Fibroblast of skin of right biceps (primary cell): ENCODE measurements at regions not wholly inside any gene's neighbourhood (a gene's known extent, or its start where the extent isn't known, plus 50 kb on each side); places are given as distances from the start of the nearest gene placed in this dataset.
"Not testable (repeated sequence)": the region's sequence is repeated elsewhere in the genome, so short reads cannot be mapped to it uniquely, and the experiment has no call there.

Experiments
- DNase-seq: peaks from one replicate; pipeline ENCODE4 v3.0.0-alpha.2; 2013

DNA sequence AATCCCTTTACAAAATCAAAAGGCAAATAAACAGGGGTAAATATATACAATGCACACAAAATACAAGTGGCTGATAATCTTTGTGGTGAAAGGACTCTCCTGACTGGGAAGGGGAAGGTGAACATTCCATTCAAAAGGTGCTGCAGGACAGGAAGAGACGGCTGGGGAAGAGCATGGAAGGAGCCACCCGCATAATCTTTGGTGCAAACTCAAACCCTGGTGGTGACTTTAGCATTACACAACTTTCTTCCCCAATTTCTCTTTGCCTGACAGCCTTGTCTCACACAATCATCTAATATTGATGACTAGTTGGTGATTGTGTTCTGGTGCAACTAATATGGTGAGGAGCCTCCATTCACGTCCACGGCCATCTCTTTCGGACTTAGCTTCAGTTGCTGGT is 117.0 kb upstream of the EGFR start:
- DNase-seq: no peak

DNA sequence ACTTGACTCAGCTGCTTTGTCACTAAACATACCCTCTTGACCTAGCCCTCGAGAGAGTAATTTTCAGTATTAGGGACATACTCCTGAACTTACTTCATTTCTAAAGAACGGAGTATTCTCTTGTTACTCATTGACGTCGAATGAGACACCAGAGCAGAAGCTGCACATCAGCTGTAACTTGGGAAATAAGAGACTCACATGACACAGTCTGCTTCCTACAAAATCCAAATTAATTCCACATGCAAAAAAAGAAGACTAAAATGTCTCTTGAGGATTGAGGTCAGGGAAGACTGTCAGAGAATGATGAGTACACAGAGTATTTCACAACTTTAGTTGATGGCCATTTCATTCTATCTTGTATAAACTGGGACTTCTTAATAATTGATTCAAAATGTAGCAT is 114.7 kb upstream of the EGFR start:
- DNase-seq: peak; percentile 98

DNA sequence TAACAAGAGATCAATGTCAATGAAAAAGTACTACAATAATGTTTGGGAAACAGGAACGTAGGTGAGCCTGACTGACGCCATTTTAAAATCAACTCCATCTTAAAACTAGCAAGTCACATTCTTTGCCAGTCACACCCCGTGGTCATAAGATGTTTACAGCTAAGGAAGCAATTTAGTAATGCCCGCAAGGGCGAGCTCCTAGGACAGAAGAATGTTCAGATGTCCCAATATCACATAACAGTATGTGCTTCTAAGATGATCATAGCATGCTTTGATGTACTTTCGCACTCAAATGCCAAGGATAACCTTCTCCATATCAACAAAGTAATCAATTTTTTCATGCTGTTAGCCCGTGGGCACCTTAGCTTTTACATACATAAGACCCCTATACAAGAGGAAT is 113.8 kb upstream of the EGFR start:
- DNase-seq: no peak

DNA sequence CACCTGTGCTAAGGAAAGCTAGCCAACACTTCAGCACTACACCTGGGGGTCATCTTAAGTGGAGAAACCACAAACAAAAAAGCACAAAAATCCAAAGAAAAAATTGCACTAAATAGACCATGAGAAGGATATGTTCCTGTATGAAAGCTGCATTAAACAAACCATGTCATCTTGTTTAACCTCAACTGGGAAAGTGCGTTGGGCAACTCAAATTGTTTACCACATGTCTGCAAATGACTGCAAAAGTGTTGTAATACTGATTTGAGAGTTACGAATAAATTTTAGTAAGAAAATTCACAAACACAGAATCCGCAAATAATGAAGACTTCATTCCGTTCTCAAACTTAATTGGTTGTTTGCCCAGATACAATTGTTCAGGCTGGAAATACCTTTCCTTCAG is 111.9 kb upstream of the EGFR start:
- DNase-seq: no peak

DNA sequence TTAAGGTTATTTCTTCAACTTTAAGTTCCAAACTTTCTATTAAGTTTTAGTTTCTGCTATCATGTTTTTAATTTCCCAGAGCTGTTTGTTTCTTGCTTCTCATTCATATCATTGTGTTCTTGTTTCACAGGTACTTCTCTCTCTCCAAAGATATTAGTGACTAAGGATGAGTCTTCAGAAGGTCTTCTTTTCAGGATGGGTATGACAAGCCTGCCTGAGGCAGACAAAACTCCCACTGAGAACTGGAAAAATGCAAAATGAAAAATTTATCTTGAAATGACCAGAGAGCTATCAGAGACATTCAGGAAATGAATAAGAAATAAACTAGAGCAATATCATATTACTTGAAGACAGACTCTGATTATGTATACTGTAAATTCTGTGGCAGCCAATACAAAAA is 110.8 kb upstream of the EGFR start:
- DNase-seq: no peak

DNA sequence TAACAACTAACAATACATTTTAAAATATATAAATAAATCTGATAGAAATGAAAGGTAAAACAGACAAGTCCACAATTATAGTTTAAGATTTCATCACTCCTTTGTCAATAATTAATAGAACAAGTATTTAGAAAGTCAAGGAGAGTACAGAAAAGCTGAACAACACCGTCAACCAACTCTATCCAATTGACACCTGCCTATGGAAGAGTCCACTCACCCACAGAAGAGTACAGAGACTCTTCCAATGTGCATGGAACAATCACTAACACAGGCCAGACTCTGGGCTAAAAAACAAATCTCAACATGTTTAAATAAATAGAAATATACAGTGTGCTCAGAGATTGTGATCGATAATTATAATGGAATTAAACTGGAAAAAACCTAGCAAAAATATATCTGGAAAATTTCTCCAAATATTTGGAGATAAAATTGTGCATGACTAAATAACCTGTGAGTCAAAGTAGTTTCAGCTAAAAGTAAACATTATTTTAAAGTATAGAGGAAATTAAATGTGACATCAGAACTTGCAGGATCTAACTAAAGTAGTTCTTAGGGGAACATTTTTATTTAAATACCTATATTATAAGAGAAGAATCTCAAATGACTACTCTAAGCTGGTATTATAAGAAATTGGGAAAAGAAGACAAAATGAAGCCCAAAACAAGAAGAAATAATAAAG is 109.9 kb upstream of the EGFR start:
- no peak for DNase-seq

DNA sequence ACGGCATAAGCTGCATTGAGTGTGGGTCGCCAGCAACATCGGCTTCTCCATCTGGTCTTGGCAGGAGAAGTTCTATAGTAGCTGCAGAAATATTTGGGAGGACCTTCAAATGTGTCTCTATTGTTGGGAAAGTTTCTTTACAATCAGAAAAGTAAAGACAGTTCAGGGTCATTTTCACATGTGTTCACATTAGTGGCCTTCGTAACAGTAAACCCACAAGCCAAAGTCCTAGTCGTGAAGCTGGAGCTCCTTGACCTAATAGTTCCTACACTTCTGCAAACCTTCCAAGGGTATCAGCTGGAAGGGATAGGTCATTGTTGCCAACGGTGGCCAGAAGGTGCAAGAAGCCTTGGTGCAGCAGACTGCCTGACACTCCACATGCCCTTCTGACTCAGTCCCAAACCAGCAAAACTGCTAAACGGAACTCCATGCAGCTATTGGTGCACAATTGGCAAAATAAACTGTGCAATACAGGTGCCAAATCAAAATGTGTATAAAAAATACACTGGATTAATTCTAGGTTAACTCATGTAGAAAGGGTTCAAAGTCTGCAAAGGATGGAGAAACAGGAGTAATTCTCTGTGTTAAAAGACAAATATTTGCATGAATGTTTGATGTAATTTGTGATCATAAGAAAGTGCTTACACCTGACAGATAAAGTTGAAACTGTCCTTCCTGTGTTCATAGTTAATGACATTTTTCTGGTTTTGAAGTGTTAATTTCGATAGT is 102.8 kb upstream of the EGFR start:
- no peak for DNase-seq

DNA sequence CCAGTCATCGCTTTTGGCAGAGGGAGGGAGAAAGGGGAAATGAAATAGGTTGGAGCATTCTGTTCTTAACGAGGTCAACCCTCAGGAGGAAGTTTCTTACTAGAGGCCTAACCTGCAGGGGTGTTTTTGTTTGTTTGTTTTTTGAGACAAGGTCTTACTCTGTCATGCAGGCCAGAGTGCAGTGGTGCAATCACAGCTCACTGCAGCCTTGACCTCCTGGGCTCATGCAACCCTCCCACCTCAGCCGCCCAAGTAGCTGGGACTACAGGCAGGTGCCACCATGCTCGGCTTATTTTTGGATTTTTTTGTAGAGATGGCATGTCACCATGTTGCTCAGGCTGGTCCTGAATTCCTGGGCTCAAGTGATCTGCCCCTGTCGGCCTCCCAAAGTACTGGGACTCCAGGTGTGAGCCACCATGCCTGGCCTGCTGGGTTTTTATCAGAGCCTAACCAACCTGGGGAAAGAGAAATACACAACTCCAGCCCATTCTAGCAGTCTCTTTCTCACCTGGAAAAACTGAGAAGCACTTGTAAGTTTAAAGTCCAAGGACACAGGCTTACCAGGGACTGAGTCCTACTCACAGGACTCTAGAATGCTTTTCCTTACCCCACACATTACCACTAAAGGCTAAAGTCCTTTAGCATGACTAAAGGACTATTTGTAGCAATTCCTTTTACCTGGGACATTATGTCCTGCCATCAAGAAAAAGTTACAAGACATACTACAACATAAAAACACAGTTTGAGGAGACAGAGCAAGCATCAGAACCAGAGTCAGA is 101.0 kb upstream of the EGFR start:
- no peak for DNase-seq

DNA sequence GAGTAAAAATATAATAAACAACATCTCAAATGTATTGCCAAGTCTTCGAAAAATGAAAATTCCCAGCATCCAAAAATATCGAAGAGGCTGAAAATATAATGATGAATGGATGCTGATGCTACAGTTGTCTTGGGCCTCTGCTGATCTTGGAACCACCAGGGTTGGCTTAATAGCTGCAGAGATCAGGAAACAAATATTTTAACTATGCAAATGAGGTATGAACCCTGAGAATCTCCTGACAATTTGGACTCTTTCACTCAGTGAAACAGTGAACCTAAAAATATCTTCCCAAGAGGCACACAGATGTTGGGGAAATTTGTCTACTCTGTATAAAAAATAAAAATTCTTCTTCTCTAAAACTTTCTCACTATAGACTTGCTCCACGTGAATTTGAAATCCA is 97.7 kb upstream of the EGFR start:
- DNase-seq: no peak

DNA sequence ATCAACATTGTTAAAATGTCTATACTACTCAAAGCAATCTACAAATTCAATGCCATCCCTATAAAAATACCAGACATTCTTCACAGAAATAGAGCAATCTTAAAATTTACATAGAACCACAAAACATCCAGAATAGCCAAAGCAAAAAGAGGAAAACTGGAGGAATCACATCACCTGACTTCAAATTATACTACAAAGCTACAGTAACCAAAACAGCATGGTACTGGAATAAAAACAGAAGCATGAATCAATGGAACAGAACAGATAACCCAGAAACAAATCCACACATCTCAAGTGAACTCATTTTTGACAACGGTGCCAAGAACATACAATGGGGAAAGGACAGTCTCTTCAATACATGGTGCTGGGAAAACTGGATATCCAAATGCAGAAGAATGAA is 87.3 kb upstream of the EGFR start:
- no peak for DNase-seq

DNA sequence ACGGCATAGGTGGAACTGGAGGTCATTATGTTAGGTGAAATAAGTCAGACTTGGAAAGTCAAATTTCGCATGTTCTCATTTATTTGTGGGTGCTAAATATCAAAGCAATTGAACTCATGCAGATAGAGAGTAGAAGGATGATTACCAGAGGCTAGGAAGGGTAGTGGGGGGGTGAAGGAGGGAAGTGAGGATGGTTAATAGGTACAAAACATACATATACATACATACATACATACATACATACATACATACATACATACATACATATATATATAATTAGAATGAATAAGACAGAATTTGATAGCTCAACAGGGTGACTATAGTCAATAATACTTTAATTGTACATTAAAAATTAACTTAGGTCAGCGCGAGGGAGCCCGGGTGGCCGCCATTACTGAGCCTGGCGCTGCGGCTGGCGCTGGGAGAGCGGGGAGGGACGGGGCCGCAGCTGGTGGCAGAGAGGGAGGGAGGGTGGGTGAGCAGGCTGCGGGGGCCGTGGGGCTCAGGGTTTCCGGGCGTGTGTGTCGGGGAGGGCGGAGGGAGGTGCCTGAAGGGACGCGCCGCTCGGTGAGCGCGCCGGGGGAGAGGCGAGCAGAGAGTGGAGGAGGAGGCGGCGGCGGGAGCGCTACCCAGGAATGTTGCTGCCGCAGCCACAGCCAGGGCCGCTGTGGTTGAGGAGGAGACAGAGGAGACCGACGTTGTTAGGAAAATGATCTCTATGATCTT is 85.8 kb upstream of the EGFR start:
- DNase-seq: peak; percentile 76

DNA sequence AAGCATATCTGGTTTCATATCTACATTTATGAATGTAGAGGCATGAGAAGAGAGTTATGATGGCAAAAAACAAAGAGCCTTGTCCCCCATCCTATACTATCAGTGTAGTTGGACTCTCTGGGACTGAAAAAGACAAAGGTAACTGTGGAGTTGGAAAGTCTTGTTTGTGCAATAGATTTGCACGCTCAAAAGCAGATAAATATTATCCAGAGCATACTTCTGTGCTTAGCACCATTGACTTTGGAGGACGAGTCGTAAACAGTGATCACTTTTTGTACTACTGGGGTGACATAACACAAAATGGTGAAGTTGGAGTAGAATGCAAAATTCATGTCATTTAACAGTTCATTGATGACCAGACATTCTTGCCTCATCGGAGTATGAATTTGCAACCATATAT is 85.2 kb upstream of the EGFR start:
- DNase-seq: no peak

DNA sequence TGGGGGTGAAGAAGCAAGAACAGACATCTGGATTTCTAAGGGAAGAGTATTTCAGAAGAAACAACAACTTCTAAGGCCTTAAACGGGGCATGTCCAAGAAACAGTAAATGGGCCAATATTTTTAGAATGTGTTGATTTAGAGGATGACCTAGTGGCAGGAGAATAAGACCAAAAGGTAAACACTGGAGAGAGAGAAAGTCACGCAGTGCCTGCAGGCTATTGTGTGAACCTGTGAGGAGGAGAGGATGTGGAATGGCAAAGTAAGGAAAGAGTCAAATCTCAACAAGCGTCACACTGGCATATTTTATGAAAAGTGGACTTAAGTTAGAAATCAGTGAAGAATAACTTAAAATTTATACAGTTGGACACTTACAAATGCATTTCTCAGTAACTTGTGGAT is 78.1 kb upstream of the EGFR start:
- DNase-seq: no peak

DNA sequence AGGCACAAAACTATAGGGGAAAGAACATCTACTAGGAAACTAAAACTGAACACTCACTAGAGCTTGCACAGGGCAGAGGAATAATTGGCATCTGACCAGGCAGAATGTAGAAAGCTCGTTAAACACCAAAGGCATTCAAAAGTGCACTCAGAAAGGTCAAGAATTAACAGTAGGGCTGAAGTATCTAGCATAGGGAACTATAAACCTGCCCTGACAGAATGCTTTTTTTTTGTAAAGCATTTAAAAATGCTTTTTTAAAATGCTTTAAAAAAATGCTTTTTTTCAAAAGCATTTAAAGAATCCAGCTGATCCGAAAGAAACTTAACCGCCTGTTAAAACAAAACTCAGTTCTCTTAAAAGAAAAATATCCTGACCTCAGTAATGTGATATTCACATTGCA is 74.6 kb upstream of the EGFR start:
- no peak for DNase-seq

DNA sequence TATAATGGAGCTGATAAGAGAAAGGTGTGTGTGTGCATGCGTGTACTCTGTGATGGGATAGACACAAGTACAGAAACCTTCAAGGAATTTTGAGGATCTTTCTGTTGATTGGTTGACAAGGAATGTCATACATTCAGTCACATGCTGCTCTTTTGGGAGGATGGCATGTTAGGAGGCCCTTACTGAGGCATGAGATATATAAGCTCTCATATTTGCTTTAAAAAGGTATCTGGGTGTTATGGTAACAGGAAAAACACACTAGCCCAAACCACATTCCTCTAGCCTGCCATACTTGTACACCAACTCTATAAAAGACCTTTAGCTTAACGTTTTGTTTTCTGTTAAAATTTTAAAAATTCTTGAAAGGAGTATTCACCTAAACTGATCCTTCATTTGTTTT is 72.5 kb upstream of the EGFR start:
- DNase-seq: no peak

DNA sequence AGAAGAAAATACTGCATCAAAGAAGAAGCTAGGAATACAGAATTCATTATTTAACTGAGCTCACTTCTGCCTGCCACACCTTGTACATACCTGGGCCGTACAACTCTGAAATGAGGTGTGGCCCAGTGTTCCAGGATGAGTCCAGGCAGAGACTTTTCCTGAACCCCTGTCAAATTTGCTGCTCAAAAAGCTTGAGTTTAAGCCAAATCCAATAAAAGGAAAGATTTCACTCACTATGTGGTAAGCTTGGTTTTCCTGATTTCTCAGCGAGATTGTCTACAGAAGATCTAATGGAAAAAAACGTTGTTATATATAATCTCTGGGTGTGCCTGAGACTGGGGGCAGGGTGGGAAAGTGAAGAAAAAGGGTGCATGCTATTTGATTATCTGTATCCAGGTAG is 72.1 kb upstream of the EGFR start:
- DNase-seq: no peak

DNA sequence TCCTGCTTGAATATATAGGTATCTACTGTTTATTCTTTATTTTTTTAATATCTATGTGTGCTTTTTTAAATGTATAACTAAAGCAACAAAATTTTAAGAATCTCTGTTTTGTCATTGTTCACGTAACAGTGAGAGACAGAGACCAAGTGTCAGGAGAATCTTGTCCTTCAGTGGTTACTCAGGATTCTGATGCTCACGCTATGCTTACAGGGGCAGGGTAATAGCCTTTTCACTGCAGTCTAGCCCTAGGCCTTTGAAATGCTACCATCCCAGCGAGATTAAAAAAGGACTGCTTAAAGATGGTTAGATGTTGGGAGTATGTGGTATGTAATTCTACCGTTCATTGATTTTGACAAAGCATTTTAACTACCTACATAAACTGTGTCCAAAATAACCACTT is 71.6 kb upstream of the EGFR start:
- no peak for DNase-seq

DNA sequence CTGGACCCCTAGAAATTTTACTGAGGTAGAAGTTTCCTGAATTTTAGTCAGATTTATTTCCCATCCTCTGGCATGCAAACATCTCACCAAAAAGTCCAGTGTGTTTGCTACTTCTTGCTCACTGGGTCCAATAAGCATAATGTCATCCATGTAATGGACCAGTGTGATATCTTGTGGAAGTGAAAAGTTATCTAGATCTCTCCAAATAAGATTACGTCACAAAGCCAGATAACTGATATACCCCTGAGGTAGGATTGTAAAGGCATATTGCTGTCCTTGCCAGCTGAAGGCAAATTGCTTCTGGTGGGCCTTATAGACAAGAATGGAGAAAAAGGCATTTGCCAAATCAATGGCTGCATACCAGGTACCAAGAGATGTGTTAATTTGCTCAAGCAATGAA is 69.3 kb upstream of the EGFR start:
- not testable (repeated sequence) for DNase-seq

DNA sequence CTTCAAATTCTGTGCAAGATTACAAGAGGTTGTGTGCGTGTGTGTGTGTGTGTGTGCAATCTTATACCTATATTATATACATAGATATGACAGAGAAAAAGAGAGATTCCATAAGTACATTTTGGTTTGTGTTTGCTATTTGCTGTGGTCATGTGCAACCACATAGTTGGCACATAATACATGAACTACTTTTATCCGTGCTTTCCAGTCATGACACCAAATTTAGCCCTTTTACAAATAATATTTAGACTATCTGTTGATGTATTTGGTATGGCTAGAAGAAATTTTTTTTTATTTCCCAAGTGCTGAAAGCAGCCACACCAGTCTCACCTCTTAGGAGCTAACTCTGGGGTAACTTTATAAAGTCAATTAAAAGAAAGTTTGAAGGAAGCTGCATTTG is 63.5 kb upstream of the EGFR start:
- no peak for DNase-seq

DNA sequence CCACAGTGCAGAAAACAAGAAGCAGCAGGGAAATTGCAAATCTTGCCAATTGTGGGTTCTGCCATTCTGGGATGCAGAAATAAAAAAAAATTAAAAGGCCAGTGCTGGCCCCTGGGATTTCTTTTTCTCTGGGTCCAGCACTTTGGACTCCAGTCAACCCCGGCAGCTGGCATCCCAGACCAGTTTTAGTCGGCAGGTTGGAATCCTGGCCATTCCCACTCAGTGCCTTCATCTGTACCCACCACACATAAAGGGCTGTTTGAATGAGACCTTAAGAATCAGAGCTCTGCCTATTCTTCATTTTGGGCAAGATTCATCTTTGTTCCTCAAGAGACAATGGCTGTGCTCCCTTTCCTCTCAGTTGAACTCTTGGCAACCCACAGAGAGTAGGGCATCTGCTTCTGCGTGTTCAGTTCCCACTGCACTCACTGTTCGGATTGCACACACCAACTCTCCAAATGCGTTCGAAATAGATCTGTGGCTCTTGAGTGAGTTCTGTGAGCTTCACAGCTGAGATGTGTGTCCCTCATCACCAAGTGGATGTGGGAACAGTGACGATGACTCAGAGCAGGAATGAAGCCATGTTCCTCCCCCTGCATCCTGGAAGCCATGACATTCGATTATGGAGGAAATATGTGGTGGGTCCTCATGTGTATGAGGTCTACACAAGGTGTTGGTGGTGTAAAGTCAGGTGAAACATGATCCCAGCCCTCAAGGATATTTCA is 63.0 kb upstream of the EGFR start:
- no peak for DNase-seq

DNA sequence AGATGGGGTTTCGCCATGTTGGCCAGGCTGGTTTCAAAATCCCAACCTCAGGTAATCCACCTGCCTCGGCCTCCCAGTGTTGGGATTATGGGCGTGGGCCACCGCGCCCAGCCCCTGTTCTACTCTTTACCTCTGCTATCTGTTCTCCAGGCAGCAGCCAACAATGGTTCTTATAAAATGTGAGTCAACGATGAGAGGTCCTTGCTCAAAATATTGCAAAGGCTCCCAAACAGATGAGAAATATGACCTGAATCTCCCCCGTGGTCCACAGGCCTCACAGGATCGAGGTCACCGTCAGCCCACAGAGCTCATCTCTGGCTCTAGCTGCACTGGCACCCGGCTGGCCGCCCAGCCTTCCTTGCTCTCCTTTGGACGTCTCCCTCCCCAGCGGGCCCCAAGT is 62.0 kb upstream of the EGFR start:
- no peak for DNase-seq

DNA sequence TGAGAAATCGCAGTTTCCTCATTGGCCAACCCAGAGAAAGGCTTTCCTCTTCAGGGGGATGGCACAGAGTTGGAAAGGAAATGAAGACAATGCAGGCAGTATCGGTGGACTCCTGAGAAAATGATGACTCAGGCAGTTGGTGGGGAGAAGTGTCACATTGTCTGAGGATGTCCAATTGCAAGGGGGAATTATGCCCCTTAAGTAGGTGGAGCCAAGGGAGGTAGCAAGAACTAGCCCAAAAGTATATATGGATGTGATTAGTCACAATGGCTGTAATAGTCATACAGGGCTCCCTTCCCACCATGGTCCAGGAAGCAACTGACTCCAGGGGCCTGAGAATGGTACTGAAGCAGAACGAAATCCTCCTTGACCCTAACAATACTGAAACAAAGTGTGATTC is 58.3 kb upstream of the EGFR start:
- peak; percentile 65 for DNase-seq

DNA sequence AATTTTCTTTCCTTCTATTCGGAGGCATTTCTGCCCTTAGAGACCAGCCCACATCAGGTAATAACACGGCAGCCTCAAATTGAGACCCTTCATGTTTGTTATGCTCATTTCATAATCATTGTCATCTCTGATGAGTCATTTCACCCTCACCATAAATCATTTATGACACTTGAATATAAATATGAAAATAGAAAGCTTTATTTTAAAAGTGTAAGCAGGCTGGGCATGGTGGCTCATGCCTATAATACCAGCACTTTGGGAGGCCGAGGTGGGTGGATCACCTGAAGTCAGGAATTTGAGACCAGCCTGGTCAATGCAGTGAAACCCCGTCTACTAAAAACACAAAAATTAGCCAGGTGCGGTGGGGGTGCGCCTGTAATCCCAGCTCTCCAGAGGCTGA is 57.4 kb upstream of the EGFR start:
- DNase-seq: no peak
